NCI-H526 (cell line): ENCODE measurements at regions not wholly inside any gene's neighbourhood (a gene's known extent, or its start where the extent isn't known, plus 50 kb on each side); places are given as distances from the start of the nearest gene placed in this dataset.

Experiments used
- DNase-seq, 2 experiments: peaks; one replicate each; lab custom pipeline; 2025; lab: John Stamatoyannopoulos, UW

DNA sequence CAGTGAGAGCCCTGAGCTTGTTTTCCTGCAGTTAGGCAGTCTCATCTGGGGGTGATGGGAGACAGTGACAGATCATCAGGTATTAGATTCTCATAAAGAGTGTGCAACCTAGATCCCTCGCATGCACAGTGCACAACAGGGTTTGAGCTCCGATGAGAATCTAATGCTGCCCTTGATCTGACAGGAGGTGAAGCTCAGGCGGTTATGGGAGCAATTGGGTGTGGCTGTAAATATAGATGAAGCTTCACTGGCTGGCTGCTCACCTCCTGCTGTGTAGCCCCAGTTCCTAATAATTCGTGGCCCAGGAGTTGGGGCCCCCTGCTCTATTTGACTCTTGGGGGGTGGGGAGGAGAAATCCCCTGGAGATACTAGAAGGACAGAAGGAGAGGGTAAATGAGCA is 309.4 kb upstream of the STT3B start:
- DNase-seq: no peak

DNA sequence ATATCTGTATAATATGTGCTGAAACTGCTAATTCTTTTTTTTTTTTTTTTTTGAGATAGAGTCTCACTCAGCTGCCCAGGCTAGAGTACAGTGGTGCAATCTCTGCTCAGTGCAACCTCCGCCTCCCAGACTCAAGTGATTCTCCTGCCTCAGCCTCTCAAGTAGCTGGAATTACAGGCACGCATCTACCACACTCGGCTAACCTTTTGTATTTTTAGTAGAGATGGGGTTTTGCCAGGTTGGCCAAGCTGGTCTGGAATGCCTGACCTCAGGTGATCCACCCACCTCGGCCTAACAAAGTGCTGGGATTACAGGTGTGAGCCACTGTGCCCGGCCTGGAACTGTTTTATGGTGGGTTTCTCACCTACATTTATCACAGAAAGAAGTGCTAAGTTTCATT is 307.8 kb upstream of the STT3B start:
- no peak for DNase-seq

DNA sequence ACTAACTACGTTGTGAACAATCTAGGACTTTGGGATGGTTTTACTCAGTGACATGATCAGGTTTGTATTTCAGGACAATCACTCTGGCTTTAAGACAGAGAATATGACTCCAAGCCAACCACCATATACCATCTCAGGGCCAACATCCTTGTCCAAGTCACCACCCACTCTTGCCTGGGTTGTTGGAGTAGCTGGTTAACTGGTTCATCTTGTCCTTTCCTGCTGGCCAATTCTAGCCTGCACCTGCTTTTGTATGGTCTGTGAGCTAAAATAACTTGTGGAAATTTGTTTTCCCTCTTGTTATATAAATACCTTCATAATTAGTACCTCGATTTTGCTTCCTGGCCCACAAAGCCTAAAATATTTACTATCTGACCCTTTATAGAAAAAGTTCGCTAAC is 306.8 kb upstream of the STT3B start:
- no peak for DNase-seq

DNA sequence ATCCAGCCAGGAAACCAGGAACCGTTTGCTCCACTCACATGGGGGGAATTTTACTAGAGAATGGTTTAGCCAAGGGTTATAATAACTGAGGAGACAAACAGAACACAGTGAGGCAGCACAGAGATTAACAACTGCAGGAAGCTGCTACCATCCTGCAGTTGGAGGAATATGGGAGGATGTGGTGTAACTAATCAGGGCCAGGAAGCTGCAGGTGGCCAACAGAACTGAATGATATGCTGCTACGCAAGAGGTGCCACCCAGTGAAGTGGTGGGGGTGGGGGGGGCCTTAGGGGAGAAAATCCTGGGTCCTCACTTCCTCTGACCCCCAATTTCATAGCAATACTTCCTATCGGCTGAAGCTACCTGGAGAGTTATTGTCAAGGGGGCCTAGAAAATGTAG is 306.4 kb upstream of the STT3B start:
- DNase-seq: no peak

DNA sequence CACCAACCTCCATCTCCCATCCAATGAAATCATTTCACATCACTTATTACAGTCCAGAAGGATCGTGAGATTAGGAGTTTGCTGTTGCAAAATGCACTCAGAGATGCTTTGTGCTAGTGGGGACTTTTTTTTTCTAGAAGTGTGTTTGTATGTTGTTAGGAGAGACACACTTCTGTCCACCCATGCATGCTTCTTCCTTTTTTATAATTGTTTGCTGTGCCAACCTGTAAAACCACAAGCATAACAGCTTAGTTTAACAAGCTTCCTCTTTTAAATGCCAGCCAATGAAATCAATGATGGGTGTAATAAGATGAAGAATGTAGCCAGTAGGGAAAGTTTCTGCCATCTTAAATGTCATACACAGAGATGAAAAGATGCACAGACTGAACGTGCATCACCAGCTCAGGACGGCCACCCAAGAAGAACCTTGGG is 305.6 kb upstream of the STT3B start:
- DNase-seq: peak in 1 of 2 experiments; percentile 9

DNA sequence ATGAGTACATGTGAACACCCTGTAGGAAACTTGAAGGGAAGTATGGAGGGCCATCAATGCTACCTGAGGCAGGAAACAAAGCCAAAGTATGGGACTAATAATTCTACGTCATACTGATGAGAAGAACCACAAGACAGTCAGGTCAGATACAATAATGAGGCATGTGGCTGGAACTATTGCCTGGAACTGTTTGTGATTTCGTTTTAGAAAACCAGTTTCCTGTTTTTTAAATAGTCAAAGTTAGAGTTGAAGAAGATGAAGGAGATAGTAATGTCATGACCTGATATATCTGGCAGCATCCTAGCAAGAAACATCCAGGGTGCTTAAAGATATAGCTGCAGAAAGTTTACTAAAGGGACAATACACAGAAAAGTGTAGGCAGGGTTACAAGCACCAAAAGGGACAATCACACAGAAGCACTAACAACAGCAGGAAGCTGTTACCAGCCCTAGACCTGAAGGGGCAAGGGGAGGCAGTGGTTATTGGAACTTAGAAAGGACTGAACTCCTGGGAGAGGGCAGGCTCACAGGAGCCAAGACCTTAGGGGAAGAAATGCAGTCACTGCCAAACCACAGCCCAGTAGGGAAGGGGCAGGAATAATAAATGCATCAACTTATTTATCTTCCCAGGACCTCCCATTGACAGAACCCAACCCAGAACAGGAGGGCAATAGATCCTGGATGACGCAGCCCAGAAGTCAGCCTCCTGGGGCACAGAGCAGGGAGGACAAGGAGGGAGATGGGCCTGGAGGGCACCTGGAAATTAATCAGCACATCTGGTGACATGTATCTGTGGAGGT is 302.1 kb upstream of the STT3B start:
- no peak for DNase-seq

DNA sequence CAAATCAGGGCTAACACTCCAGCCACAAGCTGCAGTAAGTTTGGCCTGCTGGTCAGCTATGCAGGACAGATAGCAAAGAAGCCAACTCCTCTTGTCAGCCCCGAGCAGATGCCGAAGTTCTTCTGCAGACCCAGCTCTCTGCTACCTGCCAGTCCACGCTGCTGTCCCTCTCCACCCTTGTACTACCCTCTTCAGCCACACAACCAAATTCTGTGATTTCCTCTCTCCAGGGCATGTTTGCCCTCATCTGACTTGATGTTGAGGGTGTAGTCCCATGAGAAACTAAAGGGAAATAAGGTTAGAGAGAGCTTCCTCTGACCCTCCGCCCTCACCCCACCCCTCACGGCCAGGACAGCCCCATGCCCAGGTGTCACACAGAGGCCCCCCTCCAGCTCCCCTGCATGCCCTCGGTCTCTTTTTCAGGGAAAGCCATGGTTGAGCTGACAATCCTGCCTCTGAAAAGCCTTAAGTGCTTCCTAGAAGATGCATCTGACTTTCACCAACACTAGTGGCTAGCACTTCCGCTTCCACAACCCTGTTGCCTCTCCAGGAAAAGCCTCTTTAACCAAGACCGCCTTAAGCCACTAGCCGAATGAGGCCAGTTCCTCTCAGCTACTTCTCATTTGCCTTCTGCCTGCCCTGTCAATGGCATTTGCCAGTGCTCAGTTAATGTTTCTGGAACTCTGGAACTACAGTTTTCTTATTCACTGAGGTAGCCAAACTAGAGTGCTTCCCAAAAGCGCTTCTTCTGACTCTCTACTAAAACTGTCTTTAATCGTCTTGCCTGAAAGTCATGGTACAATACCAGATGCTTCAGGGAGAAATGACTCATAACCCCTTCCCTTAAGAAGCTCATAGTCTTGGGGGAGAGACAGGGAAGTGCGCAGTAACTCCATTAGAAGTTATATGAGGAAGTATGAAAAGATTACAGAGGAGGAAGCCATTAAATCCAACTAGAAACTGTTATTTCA is 300.4 kb upstream of the STT3B start:
- no peak for DNase-seq

DNA sequence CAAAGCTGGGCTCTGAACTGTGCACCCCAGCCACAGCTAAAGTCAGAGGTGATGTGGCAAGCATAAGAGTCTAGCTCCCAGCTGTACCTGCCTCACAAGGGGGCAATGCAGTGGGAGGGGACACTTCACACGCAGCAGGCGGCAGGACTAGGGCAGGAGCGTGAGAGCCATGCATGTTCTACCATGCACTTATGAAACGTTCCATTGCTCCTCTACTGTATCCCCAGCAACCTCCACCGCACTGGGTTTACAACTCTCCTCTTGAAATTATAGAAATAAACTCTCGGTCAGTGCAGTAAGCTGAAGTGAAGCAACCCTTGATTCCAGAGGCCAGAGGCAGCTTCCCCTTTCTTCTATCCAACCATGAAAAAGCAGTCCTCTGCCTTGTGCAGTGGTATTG is 298.6 kb upstream of the STT3B start:
- no peak for DNase-seq

DNA sequence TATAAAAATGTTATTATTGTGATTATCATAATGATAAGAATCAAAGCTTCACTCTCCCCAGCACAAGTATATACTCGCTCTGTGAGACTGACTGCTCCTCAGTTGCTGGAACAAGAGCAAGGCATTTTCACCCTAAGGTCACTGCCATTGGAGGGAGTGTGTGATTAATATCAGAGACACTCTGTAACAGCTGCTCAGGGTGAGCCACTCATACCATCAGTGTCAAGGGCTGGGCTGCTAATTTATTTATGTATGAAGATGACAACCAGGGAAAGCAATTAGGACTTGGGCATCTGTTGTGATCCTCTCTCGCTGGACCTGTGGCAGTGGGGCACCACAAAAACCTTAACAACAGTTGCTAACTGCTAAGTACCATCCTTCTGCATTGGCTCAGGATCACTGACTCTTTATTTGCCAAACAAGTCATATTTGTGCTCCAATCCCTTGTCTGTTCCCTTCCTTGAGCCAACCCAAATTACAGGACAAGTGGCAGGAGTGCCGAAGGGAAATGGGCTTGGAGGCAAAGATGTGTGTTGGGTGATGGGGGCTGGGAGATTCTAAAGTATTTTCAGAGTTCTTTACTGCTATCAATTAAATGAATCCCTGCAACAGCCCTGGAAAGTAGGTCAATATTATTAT is 297.5 kb upstream of the STT3B start:
- no peak for DNase-seq

DNA sequence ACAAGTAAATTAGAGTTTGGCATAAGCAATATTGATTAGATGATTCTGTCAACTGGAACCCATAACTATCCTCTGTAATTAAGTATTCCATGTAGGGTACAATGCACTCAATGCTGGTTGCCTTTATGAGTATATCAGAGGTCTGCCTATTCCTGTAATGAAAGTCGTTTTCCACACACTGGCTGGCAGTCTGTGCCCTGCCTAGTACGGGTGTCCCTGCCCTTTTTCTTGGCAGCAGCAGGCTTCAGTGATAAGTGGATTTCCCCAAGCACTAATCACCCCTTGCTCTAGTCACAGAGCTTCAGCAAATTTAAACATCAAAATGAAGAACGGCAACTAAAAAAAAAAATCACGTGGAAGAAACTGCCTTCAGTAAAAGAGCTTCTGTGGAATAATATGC is 294.8 kb upstream of the STT3B start:
- DNase-seq: no peak

DNA sequence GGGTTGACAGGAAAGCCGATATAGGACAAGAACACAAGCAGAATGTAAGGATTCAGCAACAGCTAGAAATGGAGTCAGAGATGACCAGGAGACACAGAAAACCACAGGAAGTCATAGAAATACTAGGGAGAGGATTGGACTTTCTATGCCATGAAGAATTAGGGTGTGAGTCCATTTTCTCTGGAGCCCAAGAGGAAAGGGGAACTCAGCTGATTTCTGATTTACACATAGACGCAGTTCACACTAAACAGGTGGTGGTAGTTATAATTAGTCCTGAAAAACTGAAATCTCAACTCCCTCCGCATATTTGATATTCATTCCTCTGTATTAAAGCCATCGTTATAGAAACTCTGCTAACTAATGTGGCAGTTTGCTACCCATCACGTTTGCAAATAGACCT is 292.7 kb upstream of the STT3B start:
- no peak for DNase-seq

DNA sequence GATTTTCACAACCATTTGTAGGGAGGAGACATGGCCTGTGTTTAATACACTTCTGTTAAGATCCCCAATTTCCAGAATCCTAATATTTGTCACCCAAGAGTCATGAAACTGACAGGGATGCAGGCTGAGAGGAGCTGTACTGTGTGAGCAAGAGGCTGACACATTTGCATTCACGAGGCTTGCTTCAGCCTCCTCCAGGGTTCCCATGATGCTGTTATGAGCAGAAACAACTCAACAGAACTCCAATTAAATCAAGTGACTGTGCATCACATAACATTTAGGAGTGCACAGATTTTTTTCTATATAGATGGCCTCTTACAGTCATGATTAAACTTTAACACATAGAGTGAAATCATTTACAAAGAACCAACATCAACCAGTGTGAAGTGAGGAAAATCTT is 292.3 kb upstream of the STT3B start:
- no peak for DNase-seq

DNA sequence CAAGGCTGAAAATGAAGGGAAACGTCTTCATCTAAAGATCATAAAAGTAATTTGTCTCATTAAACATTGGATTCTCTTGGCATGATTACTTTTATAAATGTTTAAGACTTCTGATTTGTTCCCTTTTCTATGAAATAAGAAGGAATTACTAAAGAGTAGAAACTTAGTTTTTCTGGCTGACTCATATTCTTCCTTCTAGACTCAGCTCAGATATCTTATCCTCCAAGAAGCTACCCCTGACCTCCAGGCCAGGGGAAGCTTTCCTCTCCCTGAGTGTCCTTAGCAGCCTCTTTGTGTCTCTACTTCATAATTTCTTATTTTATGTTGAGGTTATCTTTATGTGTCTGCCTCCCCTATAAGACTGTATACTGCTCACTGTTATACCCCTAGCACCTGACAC is 291.9 kb upstream of the STT3B start:
- DNase-seq: no peak

DNA sequence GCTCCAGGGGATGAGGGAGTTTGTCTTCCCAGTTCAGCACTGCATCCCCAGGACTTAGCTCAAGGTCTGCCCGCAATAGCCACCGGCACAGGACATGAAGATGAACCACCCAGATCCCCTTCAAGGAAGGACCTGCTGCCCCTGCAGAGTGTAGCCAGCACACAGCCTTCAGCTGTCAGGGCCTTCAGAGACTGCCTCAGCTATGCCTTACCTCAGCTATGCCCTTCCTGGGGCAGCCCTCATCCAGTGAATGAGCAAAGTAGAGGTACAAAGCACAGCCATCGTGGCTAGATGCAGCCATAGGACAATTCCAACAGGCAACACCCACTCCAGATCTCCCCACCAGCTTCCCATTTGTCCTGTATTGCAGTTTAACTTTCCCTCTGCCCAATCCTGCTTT is 291.2 kb upstream of the STT3B start:
- no peak for DNase-seq

DNA sequence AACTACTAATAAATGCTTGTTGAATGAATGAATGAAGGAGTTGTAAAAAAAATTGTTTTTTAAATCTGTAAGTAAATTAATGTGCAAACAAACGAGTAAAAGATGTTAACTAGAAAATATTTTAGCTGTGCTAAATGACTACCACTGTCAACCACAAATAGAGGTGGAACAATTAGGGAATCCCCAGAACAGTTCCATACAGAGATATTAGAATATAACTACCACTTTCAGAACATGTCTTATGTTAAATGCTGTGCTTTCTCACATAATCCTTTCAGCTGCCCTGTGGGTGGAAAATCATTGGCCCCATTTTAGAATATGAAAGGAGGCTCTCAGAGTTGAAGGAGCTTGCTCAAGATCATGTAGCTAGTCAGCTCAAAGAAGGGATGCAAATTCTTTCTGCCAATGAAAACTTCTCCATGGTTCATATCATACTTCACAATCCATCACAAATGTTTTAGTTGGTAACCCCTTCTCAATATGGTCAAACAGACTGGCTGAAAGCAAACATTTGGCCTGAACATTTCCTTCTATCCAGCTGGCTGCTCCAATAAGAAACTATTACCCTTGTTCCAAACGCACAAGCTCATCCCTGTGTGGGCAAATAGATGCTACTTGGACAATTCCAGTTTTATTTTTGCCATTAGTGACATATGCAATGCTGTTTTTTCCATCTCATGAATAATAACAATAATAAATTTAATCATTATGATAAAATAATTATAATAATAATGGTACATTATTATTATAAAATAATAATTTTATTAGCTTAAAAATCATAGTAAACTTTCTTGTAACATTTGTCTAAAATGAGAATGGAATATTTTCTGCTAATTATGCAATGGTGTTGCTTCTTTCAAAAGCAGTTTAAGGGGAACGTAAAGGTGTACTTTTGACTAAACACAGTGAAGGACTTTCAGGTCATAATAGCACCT is 290.4 kb upstream of the STT3B start:
- no peak for DNase-seq

DNA sequence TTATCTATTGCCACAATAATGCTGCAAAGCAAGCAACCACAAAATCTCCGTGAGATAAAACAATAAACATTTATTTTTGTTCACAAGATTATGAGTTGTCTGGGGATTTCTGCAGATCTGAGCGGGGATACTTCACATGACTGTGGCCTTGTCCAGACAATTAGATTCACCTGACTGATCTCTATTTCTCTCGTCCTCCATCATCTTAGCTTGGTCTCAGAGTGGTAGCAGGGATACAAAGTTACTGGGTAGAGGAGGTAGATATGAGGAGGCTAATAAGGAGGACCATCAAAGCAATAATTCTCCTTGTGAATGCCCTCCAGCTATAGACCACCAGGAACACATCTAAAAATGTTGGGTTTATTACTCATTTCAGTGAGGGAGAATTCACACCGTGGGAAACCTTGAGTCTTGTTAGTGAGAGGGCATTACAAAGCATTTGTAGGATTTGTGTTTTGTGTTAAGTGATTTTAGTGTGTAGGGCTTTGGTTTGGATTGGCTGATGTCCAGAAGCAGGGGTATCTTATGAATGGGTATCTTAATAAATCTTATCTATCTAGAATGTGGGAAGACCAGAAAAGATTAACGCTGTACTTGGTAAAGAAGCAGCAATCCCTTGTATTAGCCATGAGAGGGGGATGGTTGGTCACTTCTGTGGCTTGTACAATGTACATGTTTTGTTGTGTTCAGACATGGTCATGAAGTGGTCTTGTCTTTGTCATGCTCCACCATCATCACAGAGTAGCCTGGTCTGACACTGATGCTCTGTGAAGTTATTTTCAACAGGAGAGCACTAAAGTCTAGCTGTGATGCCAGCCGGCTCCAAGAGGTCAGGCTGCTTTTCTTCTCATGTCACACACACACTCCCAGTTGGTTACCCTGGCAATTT is 287.6 kb upstream of the STT3B start:
- no peak for DNase-seq

DNA sequence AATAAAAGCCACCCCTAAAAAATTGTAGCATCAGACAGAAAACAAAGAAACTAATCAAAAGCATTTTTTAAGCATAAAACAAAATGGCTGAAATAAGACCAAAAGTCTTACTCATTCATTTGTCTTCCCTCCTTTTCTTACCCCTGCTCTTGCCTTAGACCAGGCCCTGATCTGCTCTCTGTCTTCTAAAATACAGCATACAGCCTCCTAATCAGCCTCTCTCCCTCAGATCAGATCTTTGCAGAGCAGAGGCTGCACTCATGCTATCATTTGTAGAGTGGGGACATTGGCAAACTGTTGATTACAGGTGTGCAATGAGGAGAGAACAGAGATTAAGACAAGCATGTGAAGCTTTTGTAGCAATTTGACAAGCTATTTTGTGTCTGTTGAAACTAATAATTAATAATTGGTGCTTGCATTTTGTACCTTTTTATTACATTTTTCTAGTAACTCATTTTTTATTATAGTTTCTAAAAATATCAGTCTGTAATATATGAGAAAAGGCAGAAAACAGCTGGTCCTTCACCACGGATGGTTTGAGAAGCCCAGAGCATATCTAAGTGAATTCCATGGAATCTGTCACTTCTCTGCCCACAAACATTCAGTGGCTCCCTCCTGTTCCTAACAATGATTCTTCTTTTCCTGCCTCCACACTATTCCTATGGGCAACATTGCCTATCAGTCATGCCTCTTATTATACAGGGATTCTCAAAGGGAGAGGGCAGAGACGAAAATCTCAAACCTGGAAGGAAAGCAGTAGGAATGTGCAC is 286.2 kb upstream of the STT3B start:
- DNase-seq: no peak

DNA sequence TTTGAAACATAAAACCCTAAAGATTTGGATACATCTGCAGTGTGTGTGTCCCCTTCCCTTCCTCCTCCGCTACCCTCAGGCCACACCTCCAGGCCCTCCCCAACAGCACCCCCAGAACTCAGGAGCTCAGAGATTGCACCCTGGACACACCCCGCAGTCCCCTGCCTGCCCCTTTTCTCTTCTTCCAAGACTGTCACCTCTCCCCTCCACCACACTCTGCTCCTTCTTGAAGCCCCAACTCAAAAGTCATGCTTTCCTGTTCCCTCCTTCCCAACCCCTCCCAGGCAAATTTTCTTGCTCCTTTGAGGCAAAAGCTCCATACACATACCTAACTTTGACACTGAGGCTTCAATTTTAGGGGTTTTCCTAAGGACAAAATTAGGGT is 285.7 kb upstream of the STT3B start:
- DNase-seq: no peak

DNA sequence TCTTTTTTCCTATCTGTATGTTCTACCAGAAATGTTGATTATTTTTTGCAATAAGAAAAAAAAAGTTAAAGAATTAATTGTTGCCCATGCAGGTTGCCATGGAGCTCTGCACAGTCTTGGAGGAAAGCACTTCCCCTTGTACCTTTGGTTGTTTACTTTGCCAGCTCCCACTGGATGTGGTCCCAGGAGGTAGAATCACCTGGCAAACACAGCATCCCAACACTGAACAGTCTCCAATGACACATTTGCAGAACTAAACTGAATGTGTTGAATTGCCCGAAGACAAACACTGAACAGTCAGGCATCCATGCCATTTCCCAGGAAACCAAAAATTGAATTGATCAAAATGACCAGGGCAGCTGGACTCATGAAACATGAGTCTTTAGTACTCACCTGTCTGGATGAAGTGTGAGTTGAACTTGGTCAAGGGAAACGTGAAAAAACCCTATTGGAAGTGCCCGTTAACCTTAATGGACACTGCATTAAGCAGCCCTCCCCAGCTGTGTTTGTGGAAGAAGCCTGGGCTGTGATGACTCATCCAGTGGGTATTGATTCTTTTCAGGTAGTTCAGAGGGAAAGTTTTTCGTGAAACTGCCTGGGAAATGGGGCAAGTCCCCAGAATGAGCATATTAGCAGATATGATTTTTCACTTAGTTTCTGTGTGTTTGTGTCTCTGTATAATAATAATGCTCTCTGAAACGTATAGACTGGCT is 284.7 kb upstream of the STT3B start:
- no peak for DNase-seq
